ENCODE measurements at regions not wholly inside any gene's neighbourhood (a gene's known extent, or its start where the extent isn't known, plus 50 kb on each side); places are given as distances from the start of the nearest gene placed in this dataset.

DNA sequence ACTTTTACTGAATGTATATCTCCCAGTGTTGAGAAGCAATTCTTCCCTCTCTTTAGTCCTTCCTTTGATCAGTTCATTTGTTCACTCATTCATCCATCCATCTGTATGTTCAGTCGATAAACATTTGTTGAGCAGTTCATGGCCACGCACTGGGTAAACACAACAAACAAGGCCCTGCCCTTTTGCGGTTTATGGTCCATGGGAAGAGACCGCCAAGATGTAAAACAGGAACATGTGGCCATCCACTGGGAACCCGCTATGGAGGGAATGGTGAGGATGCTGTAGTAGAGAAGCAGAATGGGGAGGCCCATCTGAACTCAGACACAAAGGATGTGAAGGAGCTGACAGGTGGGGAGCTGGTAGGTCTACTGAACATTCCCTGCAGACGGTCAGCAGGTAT, 102.7 kb upstream of the SPRY4 start:
- TF ChIP-seq CTCF (IDR thresholded peaks at IDR 0.05; ENCODE audit: low read depth, low read length) (no peak), EZH2phosphoT487 (IDR thresholded peaks at IDR 0.05; ENCODE audit: low read depth) (no peak)
- H3K27me3 ChIP-seq (ENCODE audit: low read depth, low read length), result no peaks in the 10 kb centered on the region
- no peak overlapping the region for H3K4me3 ChIP-seq (ENCODE audit: low read length)
- H3K36me3 ChIP-seq (replicated peaks; ENCODE audit: low read depth, low read length), result no peaks in the 10 kb centered on the region
- H2AFZ ChIP-seq (ENCODE audit: low read depth, low read length), result no peak overlapping the region
- no peak overlapping the region for H3K4me2 ChIP-seq (ENCODE audit: low read length)
- H4K20me1 ChIP-seq (ENCODE audit: insufficient read depth, low read length), result no peaks in the 10 kb centered on the region
- H3K79me2 ChIP-seq (ENCODE audit: low read length), result no peaks in the 10 kb centered on the region
- no peaks in the 10 kb centered on the region for H3K4me1 ChIP-seq (ENCODE audit: low read length)
- H3K9me3 ChIP-seq (ENCODE audit: insufficient read depth, low read length), result no peaks in the 10 kb centered on the region
- H3K9ac ChIP-seq (ENCODE audit: low read length), result no peak overlapping the region
- H3K27ac ChIP-seq (ENCODE audit: low read length), result no peak overlapping the region

GRCh38 chr5:142427015-142427364, 102.2 kb upstream of the SPRY4 start:
- Histone ChIP-seq H3K9ac (ENCODE audit: low read length) (no peak overlapping the region), H3K4me2 (ENCODE audit: low read length) (no peak overlapping the region), H2AFZ (ENCODE audit: low read depth, low read length) (no peak overlapping the region), H3K36me3 (replicated peaks; ENCODE audit: low read depth, low read length) (no peaks in the 10 kb centered on the region), H3K9me3 (ENCODE audit: insufficient read depth, low read length) (no peaks in the 10 kb centered on the region), H3K79me2 (ENCODE audit: low read length) (no peaks in the 10 kb centered on the region), H3K27ac (ENCODE audit: low read length) (no peak overlapping the region), H3K4me3 (ENCODE audit: low read length) (no peak overlapping the region), H4K20me1 (ENCODE audit: insufficient read depth, low read length) (no peaks in the 10 kb centered on the region), H3K27me3 (ENCODE audit: low read depth, low read length) (no peaks in the 10 kb centered on the region), H3K4me1 (ENCODE audit: low read length) (no peaks in the 10 kb centered on the region)
- TF ChIP-seq EZH2phosphoT487 (IDR thresholded peaks at IDR 0.05; ENCODE audit: low read depth), result no peak
- no peak for TF ChIP-seq CTCF (IDR thresholded peaks at IDR 0.05; ENCODE audit: low read depth, low read length)

DNA sequence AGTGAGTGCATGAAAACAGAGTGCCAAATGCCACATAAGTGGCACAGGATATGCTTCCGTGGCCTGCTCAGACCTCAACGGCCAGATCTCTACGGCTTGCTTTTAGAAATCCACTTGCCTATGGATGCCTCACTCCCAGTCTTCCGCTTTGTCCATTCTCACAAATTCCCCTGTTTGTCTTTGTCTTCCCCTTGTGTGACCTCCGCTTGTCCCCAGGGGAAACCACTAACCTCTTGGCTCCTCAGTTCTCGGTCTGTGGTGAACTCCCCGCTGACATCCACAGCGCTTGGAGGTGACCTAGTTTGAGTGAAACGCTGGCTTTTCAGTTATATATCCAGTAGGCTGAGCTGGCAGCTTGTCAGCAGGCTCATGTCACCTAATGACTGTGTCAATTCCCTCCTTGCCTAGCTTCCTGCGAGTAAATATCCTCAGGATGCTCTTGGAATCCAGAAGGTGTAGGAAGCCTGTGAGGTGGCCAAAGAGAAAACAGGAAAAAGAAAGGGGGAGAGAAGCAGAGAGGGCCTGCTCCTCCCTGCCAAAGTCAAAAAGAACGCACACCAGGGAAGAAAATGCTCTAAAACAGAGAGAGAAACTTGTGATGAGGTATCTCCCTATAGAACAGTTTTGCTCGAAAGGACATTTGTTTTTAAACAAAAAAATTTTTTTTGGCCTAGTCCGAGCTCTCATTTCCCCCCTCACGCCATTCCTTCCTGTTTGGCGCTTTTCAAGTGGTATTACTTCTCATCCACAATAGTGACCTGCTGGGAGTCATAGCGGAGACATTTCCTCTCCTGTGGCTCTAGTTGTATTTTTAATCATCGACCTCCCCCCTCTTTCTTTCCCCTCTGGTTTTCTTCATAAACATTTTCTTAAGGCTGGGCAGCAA, 101.6 kb upstream of the SPRY4 start:
- Histone ChIP-seq H3K4me2 (ENCODE audit: low read length) (no peak overlapping the region), H3K4me3 (ENCODE audit: low read length) (no peak overlapping the region), H3K36me3 (replicated peaks; ENCODE audit: low read depth, low read length) (no peaks in the 10 kb centered on the region), H3K4me1 (ENCODE audit: low read length) (peaks cover 4% of the 10 kb centered on the region), H3K27me3 (ENCODE audit: low read depth, low read length) (no peaks in the 10 kb centered on the region), H3K9ac (ENCODE audit: low read length) (no peak overlapping the region), H3K79me2 (ENCODE audit: low read length) (no peaks in the 10 kb centered on the region), H4K20me1 (ENCODE audit: insufficient read depth, low read length) (no peaks in the 10 kb centered on the region), H3K27ac (ENCODE audit: low read length) (no peak overlapping the region), H2AFZ (ENCODE audit: low read depth, low read length) (no peak overlapping the region), H3K9me3 (ENCODE audit: insufficient read depth, low read length) (no peaks in the 10 kb centered on the region)
- TF ChIP-seq EZH2phosphoT487 (IDR thresholded peaks at IDR 0.05; ENCODE audit: low read depth), result no peak
- TF ChIP-seq CTCF (IDR thresholded peaks at IDR 0.05; ENCODE audit: low read depth, low read length), result no peak

DNA sequence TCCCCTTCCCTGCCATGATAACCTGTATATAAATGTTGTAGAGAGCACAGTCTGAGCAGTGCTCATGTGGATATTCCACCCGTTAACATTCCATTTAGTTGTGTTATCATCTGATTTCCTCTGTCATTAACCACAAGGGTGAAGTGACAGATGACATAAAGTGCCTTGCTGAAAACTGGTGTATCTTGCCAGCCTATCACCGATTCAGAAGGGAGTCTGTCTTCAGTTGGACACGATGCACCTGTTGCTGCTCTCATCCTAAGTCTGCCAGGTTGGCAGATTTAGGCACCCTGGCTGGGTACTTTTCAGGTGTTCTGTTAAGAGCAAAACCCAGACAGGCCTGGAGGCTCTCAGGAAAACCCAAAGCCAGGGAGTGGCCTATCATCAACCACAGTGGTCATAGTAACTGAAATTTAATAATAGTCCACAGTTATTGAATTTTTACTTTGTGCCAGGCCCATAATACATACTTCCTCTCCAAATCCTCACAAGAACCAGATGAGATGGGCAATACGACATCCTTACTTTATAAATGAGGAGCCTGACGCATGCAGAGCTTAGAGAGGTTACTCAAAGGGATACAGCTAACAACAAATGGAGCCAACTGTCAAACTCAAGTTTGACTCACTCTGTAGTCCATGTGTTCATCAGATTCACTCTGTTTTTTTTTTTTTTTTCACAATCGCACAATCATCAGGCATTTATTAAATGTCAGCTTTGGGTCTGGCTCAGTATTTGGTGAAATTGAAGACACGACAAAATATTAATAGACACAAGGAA, 100.7 kb upstream of the SPRY4 start:
- Histone ChIP-seq H3K9ac (ENCODE audit: low read length) (no peak overlapping the region), H3K4me2 (ENCODE audit: low read length) (no peak overlapping the region), H3K4me3 (ENCODE audit: low read length) (no peak overlapping the region), H3K27ac (ENCODE audit: low read length) (no peak overlapping the region), H3K9me3 (ENCODE audit: insufficient read depth, low read length) (no peaks in the 10 kb centered on the region), H4K20me1 (ENCODE audit: insufficient read depth, low read length) (no peaks in the 10 kb centered on the region), H3K79me2 (ENCODE audit: low read length) (no peaks in the 10 kb centered on the region), H3K36me3 (replicated peaks; ENCODE audit: low read depth, low read length) (no peaks in the 10 kb centered on the region), H3K27me3 (ENCODE audit: low read depth, low read length) (no peaks in the 10 kb centered on the region), H2AFZ (ENCODE audit: low read depth, low read length) (no peak overlapping the region), H3K4me1 (ENCODE audit: low read length) (peaks cover 13% of the 10 kb centered on the region)
- no peak for TF ChIP-seq CTCF (IDR thresholded peaks at IDR 0.05; ENCODE audit: low read depth, low read length)
- TF ChIP-seq EZH2phosphoT487 (IDR thresholded peaks at IDR 0.05; ENCODE audit: low read depth), result no peak
